NCI-H774 (cell line): ENCODE measurements at regions not wholly inside any gene's neighbourhood (a gene's known extent, or its start where the extent isn't known, plus 50 kb on each side); places are given as distances from the start of the nearest gene placed in this dataset.

ENCODE experiments used
- DNase-seq: peaks from one replicate; lab custom pipeline; 2025; lab: John Stamatoyannopoulos, UW

DNA sequence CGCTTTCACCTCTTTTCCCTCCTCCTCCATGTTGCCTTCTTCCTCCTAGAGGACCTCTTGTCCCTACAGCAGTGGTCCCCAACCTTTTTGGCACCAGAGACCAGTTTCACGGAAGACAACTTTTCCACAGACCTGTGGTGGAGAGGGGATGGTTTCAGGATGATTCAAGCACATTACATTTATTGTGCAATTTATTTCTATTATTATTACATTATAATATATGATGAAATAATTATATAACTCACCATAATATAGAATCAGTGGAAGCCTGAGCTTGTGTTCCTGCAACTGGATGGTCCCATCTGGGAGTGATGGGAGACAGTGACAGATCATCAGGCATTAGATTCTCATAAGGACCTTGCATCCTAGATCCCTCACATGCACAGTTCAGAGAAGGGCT, 152.2 kb upstream of the NCKAP5 start:
- DNase-seq, result no peak

DNA sequence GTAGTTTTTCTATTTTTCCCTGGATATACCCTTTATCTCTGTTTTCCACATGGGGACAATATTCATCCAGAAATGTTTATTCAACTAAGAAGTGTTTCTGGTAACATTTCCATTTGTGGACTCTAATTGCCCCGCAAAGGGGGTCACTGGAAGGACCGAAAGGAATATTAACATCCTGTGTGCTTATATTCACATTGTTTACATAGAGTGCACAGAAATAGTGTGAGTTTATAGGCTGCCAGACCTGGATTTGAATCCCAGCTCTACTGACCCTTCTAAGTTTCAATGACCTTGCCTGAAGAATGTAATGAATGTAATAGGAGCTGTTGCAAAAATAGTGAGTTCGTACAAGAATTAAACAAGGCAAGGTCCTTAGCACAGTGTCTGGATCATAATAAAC, 152.9 kb upstream of the NCKAP5 start:
- DNase-seq, result no peak

DNA sequence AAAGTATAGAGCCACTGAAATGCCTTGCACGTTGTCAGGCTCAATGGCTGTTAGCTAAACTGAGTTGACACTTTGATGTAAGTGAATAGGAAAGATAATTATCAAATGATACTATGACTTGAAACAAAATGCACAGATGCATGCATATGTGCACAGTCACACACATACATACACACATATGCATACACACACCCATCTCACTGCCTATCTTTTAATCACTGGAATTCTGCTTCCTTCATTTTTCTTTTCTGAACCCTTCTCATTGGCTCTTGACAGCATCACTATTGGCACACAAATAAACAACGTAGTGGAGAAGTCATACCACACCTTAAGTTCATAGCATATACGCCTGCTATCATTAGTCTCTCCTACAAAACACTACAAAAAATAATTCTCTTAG, 154.9 kb upstream of the NCKAP5 start:
- no peak for DNase-seq

DNA sequence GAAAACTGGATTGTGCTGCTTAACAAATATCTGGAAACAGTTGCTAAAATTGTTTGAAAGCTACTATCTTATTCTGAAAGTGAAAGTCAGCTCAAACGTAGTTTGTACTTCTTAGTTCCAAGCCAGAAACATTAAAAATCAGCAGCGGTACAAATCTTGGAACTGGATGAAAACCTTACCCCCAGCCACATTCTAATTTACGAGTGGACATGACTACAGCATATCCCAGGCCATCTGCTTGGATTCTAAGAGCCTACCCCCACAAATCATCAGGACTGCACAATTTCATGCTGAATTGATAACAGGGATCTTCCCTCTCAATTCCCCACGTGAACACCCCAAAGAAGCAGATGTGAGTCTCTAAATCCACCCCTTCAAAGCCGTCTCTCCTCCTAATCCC, 158.7 kb upstream of the NCKAP5 start:
- DNase-seq, result no peak

DNA sequence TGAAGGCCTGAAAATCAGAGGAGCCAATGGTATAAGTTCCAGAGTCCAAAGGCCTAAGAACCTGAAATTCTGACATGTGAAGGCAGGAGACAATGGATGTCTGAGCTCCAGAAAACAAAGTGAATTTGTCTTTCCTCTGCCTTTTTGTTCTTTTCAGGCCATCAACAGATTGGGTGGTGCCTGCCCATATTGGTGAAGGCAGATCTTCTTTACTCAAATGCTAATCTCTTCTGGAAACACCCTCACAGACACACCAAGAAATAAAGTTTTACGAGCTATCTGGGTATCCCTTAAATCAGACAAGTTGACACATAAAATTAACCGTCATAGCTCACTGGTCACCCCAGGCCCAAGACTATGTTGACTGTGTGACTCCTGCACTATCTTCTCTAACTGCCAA, 163.8 kb upstream of the NCKAP5 start:
- no peak for DNase-seq

DNA sequence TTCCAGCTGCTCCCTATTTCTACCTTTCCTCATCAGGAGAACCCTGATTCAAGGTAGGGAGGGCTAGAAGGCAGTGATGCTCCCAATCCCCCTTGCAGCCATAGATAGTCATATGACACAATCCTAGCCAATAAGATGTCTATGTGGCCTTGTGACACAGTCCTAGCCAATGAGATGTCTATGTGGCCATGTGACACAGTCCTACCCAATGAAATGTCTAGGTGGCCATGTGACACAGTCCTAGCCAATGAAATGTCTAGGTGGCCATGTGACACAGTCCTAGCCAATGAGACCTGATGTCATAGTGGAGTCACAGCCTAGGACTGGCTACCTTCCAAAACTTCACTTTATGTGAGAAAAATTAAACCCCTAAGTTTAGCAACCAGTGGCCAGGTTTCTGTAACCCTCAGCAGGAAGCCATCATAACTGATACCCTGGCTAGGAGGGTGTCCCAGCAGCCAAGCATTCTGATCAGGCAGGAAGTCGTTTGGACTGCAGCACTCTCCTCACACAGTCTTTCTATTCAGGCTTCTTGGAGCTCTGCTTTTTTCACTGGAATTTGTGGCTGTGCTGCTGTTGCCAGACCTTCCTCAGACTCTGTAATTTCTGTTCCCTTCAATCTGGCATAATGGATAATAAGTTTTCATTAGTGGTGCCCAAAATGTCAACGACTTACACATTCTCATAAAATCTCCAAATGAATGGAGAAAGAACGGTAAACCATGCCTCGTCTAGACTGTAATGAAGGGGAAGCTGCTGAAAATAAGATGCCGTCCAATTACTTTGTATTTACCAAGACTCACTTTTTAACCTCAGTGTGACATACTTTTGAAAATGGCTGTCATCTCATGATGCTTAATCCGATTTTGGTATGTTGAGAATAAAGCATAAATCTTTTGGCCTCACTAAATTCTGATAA, 165.0 kb upstream of the NCKAP5 start:
- no peak for DNase-seq

DNA sequence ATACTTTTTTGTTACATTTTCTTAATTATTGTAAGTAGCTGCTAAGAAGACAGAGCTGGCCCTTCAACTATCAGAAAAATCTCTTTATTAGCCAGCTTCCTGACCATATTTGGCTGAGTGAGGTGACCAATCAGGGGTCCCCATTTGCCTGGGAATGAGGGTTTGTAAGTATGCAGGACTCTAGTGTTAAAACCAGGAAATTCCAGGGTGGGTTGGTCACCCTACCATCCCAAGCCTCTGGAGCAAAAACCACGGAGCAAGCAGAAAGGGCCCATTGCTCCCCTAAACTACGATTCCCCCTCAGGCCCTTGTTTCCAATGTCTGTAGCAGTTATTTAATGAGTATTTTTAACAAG, 165.6 kb upstream of the NCKAP5 start:
- DNase-seq, result no peak

DNA sequence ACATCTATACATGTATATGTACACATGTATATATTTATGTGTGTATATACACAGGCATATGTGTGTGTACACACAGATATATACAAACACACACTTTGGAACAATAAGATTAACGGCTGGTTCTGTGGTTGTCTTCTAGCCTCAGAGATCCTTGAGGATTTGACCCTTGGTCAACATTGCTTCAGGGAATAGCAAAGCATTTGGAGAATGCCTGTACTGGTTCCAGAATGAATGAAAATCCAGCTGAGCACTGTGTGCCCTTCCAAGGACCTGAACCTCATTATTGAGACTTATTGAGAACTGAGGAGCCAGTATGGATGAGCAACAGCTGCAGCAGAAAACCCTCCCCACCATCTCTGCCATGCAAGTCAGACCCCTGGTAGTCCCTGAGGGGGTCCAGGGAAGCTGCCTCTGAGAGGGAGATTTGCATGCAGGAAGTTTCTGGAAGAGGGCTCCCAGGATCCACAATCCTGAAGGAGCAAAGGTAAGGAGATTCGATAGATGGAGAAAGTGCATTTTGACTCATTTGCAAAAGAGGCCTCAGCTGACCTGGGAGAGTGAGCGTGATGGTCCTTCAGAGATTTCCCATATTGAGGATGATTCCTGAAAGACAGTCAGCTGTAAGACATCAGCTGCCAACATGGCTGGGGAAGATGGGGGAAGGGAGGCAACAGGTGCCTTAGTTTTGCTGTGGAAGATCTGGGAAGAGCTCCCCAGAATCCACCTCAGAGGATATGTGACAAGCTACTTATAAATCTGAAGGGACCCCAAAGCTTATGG, 166.6 kb upstream of the NCKAP5 start:
- DNase-seq, result no peak

DNA sequence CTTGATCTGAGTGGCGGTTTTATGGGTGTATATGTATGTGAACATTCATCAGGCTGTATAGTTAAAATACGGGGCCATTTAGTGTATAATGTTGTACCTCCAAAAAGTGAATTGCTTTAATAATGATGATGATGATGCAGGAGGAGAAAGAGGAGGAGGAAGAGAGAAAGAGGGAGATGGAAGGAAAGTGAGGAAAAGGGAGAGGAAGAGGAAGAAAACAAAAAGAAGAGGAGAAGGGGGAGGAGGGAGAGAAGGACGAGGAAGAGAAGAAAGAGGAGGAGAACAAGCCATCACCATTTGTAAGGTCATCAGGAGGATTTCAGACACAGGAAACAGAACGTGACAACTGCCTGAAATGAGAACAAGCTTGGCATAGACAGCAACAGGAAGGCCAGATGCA, 168.4 kb upstream of the NCKAP5 start:
- no peak for DNase-seq

DNA sequence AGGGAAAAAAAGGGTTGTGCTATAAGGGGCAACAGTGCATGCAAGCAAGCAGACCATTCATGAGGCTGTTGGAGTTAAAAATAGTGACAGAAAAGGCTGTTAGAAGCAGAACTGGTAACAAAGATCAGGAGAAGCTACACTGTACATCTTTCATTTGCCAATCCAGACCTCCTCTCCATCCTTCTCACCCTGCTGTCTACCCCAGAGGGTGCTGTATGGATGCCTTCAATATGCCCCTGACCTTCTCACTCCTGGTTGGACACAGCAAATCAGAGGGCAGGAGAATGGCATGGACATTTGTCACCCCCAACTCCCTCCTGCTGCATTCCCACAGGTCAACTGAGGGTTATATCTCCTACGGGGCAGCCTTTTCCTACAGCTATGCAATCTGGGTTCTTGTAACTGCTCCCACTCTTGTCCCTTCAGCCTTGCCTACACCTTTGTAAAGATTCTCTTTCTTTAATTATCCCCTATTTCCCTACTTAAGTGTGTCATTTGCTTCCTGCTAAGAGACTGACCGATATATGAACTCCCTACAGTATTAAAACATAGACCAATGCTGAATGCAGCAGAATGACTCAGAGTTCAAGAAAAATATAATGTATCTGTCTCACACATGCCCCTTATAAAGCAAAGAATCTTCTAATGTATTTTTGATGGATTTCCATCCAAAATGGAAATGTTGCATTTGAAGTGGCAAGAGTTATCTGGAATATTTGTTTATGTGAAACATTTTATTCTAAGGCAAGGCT, 169.2 kb upstream of the NCKAP5 start:
- no peak for DNase-seq

DNA sequence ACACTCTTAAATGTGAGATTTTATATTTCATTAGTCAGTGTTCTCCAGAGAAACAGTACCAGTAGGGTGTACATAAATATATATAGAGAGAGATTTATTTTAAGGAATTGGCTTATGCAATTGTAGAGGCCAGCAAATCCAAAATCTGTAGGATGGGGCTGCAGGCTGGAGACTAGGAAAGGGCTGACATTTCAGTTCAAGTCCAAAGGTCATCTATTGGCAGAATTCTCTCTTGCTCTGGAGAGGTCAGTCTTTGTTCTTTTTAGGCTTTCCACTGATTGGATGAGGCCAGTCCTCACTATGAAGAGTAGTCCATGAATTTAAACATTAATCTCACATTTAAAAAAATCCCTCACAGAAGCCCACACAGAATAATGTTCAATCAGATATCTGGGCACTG, 170.8 kb upstream of the NCKAP5 start:
- DNase-seq, result no peak

DNA sequence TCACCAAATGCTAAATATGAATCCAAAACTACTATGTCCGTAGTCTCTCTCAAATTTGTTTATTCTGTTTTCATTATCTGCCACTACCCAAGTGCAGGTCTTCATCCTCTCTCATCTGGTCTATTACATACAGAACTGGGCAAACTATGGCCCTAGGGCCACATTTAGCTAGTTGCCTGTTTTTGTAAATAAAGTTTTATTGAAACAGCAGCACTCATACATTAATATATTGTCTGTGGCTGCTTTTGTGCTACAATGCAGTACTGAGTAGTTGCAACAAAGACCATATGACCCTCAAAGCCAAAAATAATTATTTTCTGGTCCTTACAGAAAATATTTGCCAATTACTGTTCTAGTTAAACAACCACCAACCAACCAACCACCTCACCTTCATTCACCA, 172.2 kb upstream of the NCKAP5 start:
- DNase-seq, result no peak

DNA sequence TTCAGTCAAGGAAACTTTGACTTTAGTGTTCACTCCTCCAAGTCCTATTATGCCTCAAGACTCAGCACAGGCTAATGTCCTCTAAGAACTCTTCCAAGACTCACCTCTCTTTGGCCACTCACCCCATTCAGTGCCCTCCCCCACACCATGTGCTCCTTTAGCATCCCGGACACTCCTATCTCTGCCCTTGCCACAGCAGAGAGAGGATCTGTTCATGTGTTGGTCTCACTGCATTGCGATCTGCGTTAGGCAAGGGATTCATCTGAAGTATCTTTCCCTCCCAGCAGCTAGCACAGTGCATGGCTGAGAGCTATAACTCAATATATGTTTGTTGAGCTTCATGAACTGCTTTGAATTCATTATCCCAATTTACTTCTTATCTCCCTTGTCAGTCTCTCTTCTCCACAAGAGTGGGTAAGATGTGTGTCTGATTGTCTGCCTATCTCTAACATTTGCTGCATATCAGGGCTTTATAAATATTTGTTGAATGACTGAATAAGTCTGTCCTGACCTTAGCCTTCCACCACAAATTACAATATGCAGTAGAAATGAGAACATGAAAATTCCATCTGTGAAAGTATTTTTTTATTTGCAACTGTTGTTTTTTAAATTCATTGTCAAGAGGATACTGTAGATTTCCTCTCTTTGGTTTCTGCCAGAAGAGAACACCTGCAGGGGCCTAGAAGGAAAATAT, 179.9 kb upstream of the NCKAP5 start:
- DNase-seq, result no peak

DNA sequence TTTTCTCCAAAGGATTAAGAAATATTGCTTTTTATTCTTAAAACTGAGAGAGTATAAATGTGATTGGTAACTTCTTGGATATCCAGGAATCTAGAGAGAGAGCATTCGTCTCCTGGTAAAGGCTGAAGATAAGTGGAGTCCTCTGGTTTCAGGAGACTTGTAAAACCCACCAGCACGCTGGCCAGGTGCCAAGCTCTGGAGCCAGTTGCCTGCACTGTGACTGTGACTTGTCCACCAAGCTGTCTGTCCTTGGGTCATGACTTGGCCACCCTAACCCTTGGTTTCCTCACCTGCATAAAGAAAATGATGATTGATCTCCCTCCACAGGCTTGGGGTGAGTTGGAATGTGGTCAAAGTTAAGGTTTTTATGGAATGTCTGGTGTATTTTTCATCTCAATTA, 185.4 kb upstream of the NCKAP5 start:
- no peak for DNase-seq

DNA sequence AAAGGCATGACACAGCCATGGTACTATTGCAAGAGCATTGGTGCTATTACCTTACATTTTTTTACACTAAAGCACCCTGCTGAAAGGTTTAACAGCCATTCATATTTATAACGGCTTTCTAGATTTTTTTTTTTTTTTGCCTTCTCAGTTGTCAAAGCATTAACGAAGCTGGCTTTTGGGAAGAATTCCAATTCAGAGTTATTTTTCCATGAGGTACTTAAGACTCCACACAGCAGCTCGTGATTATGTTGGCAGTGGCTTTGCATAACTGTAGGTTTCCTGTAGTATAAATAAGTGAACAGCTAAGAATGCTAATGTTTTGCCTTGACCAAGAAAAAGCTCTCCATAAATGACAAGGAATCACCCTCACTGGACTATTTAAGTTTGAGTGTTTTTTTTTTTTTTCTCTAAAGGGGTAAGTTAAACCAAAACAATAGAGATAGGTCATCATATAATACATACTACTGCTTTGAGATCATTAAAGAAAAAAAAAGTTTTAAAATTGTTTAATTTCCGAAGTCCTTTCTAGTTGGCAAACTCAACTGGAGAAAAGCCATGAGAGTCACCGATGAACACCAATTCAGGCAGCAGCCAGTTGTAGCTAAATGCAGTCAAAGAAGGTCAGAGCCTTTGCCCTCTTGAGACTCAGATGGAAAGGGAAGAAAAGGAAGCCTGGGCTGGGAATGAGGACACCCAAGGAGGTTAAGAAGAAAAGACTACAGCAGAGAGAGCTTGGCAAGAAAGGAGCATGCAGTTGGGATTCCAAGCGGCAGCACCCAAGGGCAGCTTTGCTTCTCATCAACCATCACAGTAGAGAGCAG, 187.4 kb upstream of the NCKAP5 start:
- no peak for DNase-seq

DNA sequence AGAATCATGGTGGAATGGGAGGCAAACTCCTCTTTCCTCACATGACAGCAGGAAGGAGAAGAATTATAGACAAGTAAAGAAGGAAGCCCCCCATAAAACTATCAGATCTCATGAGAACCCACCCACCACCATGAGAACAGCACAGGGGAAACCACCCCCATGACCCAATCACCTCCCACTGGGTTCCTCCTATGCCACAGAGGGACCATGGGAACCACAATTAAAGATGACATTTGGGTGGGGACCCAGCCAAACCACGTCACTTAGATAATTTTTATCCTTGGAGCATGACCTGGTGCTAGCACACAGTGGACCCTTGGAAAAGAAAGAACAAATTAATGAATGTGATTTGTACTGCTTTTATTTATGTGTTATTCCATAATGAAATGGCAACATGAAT, 188.6 kb upstream of the NCKAP5 start:
- DNase-seq, result no peak

DNA sequence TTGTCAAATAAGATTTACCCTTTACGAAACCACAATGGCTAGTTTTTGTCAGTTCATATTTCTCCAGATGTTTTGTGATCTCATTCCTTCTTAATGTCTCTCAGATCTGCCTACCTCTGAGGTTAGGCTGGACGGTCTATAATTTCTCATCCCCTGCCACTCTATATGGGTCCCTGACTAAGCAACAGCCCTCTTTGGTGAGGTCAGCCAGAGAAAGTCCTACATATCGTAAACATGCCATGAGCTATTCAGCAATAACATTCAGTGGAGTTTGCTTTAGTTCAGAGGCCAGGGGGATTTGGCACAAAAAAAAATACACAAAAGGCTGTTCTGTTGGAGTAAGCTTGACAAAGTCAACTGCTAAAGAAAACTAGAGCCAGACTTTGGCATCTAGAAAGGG, 192.1 kb upstream of the NCKAP5 start:
- DNase-seq, result no peak

DNA sequence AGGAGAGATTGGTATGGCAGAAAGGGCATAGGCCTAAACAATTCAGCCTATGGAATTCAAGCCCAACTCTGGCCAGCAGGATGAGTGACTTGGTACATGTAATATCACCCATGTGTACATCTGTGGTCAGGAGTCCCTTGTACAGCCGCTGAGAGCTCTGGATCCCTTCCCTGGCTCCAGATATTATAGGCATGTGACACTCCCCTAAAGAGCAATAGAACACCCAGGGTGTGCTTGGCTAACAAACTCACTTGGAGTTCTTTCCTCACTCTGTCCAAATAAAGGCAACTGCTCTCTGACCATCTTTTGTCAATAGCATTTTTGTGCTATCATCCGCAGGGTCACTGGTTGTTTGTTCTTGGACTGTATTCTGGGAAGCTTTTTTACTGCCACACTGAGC, 197.4 kb upstream of the NCKAP5 start:
- no peak for DNase-seq

DNA sequence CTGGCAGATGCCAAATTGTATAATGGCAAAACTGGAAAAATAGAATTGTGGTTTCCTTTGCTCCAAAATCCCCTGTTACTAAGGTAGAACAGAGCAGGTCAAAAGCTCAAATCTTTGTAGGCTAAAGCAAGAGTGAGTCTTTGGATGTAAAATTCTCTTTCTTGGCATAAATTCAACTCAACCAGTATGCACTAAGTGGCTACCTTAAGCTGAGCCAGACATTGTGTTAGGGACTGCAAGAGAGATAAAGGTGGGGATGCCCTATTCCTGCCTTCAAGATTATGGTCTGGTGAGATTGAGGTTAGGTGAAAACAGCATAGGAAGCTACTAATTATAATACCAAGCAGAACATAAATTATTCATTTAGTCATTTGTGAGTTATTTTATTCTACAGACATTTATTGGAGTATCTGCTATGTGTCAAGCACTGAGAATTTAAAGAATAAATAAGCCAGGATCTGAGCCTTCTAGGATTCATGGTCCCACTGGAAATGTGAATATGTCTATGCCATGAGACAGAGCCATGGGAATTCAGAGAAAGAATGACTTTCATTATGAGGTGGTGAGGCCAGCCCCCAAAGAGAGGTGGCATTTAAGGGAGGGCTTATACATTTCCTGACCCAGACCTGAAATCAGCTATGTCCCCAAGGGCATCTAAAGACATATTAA, 198.0 kb upstream of the NCKAP5 start:
- DNase-seq, result no peak

DNA sequence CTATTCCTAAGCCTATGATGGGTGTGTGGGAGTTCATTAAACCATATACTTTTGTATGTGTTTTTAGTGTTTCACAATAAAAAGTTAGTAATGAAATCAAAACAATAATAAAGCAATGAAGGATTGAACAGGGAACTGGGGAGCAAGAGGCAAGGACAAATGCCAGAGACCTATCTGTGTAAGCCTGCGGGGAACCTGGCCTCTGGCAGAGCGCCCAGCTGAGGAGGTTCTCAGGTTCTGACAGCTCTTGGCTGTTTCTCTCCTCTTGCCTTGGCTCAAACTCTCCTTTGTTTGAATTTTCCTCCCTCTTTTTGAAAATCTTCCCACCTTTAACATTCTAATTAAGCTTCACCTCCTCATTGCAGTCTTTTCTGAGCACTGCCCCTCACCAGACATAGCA, 200.0 kb upstream of the NCKAP5 start:
- no peak for DNase-seq
